Gastrocnemius medialis (tissue), 4 donors: ENCODE measurements at regions not wholly inside any gene's neighbourhood (a gene's known extent, or its start where the extent isn't known, plus 50 kb on each side); places are given as distances from the start of the nearest gene placed in this dataset.

Experiments used
- ATAC-seq, 2 donors: fragments of 150-250 bp; one replicate each; pipeline ENCODE4 v1.9.1; 2016
- DNase-seq, 2 donors: peaks; one replicate each; pipeline ENCODE4 v3.0.0-alpha.2; 2019
- H3K27ac ChIP-seq, 4 donors: fragments of 200-600 bp; sonication (generic); 1 replicate in 1 of 4; 2 replicates in 3 of 4; pipeline ENCODE4 v1.5.1; 2016 to 2018; ENCODE audit warnings: mild to moderate bottlenecking in 2 of 4, moderate library complexity in 1 of 4
- H3K27me3 ChIP-seq, 3 donors: fragments of 200-600 bp; sonication (generic) in 2 of 3; 1 replicate in 1 of 3; 2 replicates in 2 of 3; pipeline versions ENCODE4 v1.5.1 to v1.6.0; 2016 to 2019; ENCODE audit warnings: mild to moderate bottlenecking in 1 of 3, moderate library complexity in 1 of 3
- H3K36me3 ChIP-seq, 2 donors: fragments of 200-600 bp; sonication (generic) in 1 of 2; one replicate each; pipeline ENCODE4 v1.5.1; 2017 to 2018
- H3K4me1 ChIP-seq, 2 donors: fragments of 200-600 bp; sonication (generic) in 1 of 2; one replicate each; pipeline ENCODE4 v1.5.1; 2016 to 2017; ENCODE audit warnings: mild to moderate bottlenecking in 2 of 2
- H3K4me3 ChIP-seq, 4 donors: fragments of 200-600 bp; sonication (generic) in 3 of 4; 1 replicate in 1 of 4; 2 replicates in 3 of 4; pipeline ENCODE4 v1.5.1; 2016 to 2019; ENCODE audit warnings: mild to moderate bottlenecking in 2 of 4
- H3K9me3 ChIP-seq, 3 donors: fragments of 200-600 bp; sonication (generic) in 2 of 3; 1 replicate in 1 of 3; 2 replicates in 2 of 3; pipeline ENCODE4 v1.5.1; 2016 to 2019
- CTCF ChIP-seq, 5 experiments: fragments of 450-650 bp in 3 of 5; fragments of 200-600 bp in 2 of 5; sonication (generic) in 2 of 5; IDR thresholded peaks in 4 of 5; conservative IDR thresholded peaks in 1 of 5; 1 replicate in 4 of 5; 2 replicates in 1 of 5; pipeline ENCODE4 v1.5.1; 2016 to 2019; ENCODE audit warnings: antibody characterized with exemption in 5 of 5, mild to moderate bottlenecking in 3 of 5, moderate library complexity in 3 of 5
- POLR2A ChIP-seq, 2 donors: fragments of 450-650 bp; IDR thresholded peaks; one replicate each; pipeline ENCODE4 v1.6.1; 2017; ENCODE audit warnings: antibody characterized with exemption in 2 of 2, mild to moderate bottlenecking in 2 of 2, moderate library complexity in 2 of 2
- in situ Hi-C, 4 donors: fragments of 200-750 bp; cut with MboI; loops; one replicate each; pipeline versions ENCODE4 v1.15.0 to v1.8.0; 2017; ENCODE audit warnings: low sequenced_read_pairs in 4 of 4
- intact Hi-C: fragments of 100-400 bp; cut with DNase I; formaldehyde crosslinking; loops from one replicate; pipeline ENCODE4 v1.15.1; 2023; ENCODE audit warnings: low total_unique reads

- no peak overlapping the region for H3K4me3 ChIP-seq
- H3K27me3 ChIP-seq: no peaks in the 10 kb centered on the region
- no peaks in the 10 kb centered on the region for H3K4me1 ChIP-seq
- in situ Hi-C loops: no loop called here
- intact Hi-C loops: no loop called here
- H3K9me3 ChIP-seq: no peaks in the 10 kb centered on the region
- no peaks in the 10 kb centered on the region for H3K36me3 ChIP-seq
- no peak overlapping the region for H3K27ac ChIP-seq
- DNase-seq: no peak
- no peak for ATAC-seq
- TF ChIP-seq CTCF (IDR thresholded peaks at IDR 0.05 in 4 of 5, conservative IDR thresholded peaks at IDR 0.05 in 1 of 5) (no peak), POLR2A (IDR thresholded peaks at IDR 0.05) (no peak)
Measured at GRCh38 chr14:98309591-98309990, 962.4 kb downstream of the BCL11B start.

GRCh38 chr14:98312006-98312405, 960.0 kb downstream of the BCL11B start:
- TF ChIP-seq POLR2A (IDR thresholded peaks at IDR 0.05): no peak
- TF ChIP-seq CTCF (IDR thresholded peaks at IDR 0.05 in 4 of 5, conservative IDR thresholded peaks at IDR 0.05 in 1 of 5): no peak
- intact Hi-C loops: no loop called here

GRCh38 chr14:98321841-98322240, 950.2 kb downstream of the BCL11B start:
- ATAC-seq: no peak
- no peaks in the 10 kb centered on the region for H3K4me1 ChIP-seq
- TF ChIP-seq POLR2A (IDR thresholded peaks at IDR 0.05): no peak
- no peak for TF ChIP-seq CTCF (IDR thresholded peaks at IDR 0.05 in 4 of 5, conservative IDR thresholded peaks at IDR 0.05 in 1 of 5)
- H3K4me3 ChIP-seq: no peak overlapping the region
- H3K36me3 ChIP-seq: no peaks in the 10 kb centered on the region
- H3K27ac ChIP-seq: no peak overlapping the region
- H3K9me3 ChIP-seq: no peaks in the 10 kb centered on the region
- DNase-seq: no peak
- in situ Hi-C loops (no loop called here), intact Hi-C loops (no loop called here)
- H3K27me3 ChIP-seq: no peaks in the 10 kb centered on the region

More at GRCh38 chr14:98312006-98312405, 960.0 kb downstream of the BCL11B start:
- H3K27ac ChIP-seq: no peak overlapping the region
- H3K9me3 ChIP-seq: no peaks in the 10 kb centered on the region
- ATAC-seq: no peak
- no peaks in the 10 kb centered on the region for H3K4me1 ChIP-seq
- DNase-seq: no peak
- H3K36me3 ChIP-seq: no peaks in the 10 kb centered on the region
- in situ Hi-C loops: no loop called here
- no peak overlapping the region for H3K4me3 ChIP-seq
- H3K27me3 ChIP-seq: no peaks in the 10 kb centered on the region

- no peaks in the 10 kb centered on the region for H3K9me3 ChIP-seq
- DNase-seq (no peak), ATAC-seq (no peak)
- in situ Hi-C loops: no loop called here
- H3K27me3 ChIP-seq: no peaks in the 10 kb centered on the region
- no peaks in the 10 kb centered on the region for H3K36me3 ChIP-seq
- no peak for TF ChIP-seq CTCF (IDR thresholded peaks at IDR 0.05 in 4 of 5, conservative IDR thresholded peaks at IDR 0.05 in 1 of 5)
- TF ChIP-seq POLR2A (IDR thresholded peaks at IDR 0.05): no peak
- intact Hi-C loops: no loop called here
- no peak overlapping the region for H3K4me3 ChIP-seq
- H3K27ac ChIP-seq: no peak overlapping the region
- no peaks in the 10 kb centered on the region for H3K4me1 ChIP-seq
Measured at GRCh38 chr14:98323836-98324235, 948.2 kb downstream of the BCL11B start.

- DNase-seq: no peak
- H3K27me3 ChIP-seq: no peaks in the 10 kb centered on the region
- in situ Hi-C loops: no loop called here
- H3K36me3 ChIP-seq: no peaks in the 10 kb centered on the region
- H3K4me1 ChIP-seq: no peaks in the 10 kb centered on the region
- no peak for ATAC-seq
- H3K9me3 ChIP-seq: no peaks in the 10 kb centered on the region
- TF ChIP-seq CTCF (IDR thresholded peaks at IDR 0.05 in 4 of 5, conservative IDR thresholded peaks at IDR 0.05 in 1 of 5) (no peak), POLR2A (IDR thresholded peaks at IDR 0.05) (no peak)
- intact Hi-C loops: no loop called here
- H3K27ac ChIP-seq: no peak overlapping the region
- H3K4me3 ChIP-seq: no peak overlapping the region
Measured at GRCh38 chr14:98325761-98326160, 946.2 kb downstream of the BCL11B start.
